SK-N-SH (cell line): ENCODE measurements at regions not wholly inside any gene's neighbourhood (a gene's known extent, or its start where the extent isn't known, plus 50 kb on each side); places are given as distances from the start of the nearest gene placed in this dataset.

Source experiments
- CHD2 ChIP-seq: fragments of 150-350 bp; IDR thresholded peaks from 2 replicates; pipeline ENCODE4 v1.6.1; 2018; ENCODE audit warnings: low read length; ENCODE audit not compliant: partially characterized antibody
- ELF1 ChIP-seq: IDR thresholded peaks from 2 replicates; pipeline ENCODE4 v1.4.0; 2012
- EP300 ChIP-seq, 2 experiments: IDR thresholded peaks; 2 replicates each; pipeline versions ENCODE4 v1.4.0 to v1.6.1; 2012; ENCODE audit warnings: borderline replicate concordance in 1 of 2, low read depth in 1 of 2, low read length in 1 of 2
- EZH2phosphoT487 ChIP-seq: fragments of 200-600 bp; sonication (generic); IDR thresholded peaks from 2 replicates; pipeline ENCODE4 v1.6.1; 2017; ENCODE audit warnings: low read depth, mixed run types, mild to moderate bottlenecking, antibody characterized with exemption, moderate library complexity, borderline replicate concordance
- GABPA ChIP-seq: IDR thresholded peaks from 2 replicates; pipeline ENCODE4 v1.4.0; 2012; ENCODE audit warnings: low read depth, mild to moderate bottlenecking
- MEF2A ChIP-seq: IDR thresholded peaks from 2 replicates; pipeline ENCODE4 v1.4.0; 2012; ENCODE audit warnings: low read depth, borderline replicate concordance
- MXI1 ChIP-seq: IDR thresholded peaks from 2 replicates; pipeline ENCODE4 v1.6.1; 2012; ENCODE audit warnings: mild to moderate bottlenecking, low read depth, low read length, improper control_type of control experiment
- POLR2AphosphoS5 ChIP-seq: IDR thresholded peaks from 2 replicates; pipeline ENCODE4 v1.6.1; 2012; ENCODE audit warnings: low read depth, low read length
- REST ChIP-seq: IDR thresholded peaks from 2 replicates; pipeline ENCODE4 v1.6.1; 2012; ENCODE audit warnings: mild to moderate bottlenecking, low read depth, low read length, moderate library complexity
- RXRA ChIP-seq: IDR thresholded peaks from 2 replicates; pipeline ENCODE4 v1.4.0; 2012; ENCODE audit warnings: low read depth, mild to moderate bottlenecking, borderline replicate concordance
- TF ChIP-seq, protein P1 (sequence below): fragments of 200-600 bp; sonication (generic); IDR thresholded peaks from 2 replicates; pipeline ENCODE4 v1.6.1; 2017; ENCODE audit warnings: antibody characterized with exemption, mild to moderate bottlenecking, moderate library complexity

DNA sequence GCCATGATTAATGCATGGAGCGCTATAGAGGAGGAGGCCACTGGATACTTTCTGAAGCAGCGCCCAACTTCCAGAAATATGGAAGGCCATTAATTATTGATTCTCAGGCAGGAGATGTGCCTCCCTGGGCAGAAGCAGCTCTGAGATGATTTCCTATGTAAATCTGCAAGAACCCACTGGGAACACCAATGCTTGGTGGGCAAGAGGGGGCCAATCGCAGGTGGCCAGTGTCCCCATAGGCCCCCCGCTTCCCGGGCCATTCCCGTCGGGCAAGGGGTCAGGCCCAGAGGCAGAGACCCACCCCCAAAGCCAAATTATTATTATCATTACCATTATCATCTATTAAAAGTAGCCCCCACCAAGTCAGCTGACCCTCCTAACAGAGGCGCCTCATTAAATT is 288.0 kb upstream of the TLE3 start:
- TF ChIP-seq, protein P1, sequence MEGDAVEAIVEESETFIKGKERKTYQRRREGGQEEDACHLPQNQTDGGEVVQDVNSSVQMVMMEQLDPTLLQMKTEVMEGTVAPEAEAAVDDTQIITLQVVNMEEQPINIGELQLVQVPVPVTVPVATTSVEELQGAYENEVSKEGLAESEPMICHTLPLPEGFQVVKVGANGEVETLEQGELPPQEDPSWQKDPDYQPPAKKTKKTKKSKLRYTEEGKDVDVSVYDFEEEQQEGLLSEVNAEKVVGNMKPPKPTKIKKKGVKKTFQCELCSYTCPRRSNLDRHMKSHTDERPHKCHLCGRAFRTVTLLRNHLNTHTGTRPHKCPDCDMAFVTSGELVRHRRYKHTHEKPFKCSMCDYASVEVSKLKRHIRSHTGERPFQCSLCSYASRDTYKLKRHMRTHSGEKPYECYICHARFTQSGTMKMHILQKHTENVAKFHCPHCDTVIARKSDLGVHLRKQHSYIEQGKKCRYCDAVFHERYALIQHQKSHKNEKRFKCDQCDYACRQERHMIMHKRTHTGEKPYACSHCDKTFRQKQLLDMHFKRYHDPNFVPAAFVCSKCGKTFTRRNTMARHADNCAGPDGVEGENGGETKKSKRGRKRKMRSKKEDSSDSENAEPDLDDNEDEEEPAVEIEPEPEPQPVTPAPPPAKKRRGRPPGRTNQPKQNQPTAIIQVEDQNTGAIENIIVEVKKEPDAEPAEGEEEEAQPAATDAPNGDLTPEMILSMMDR = no peak
- TF ChIP-seq RXRA (no peak), POLR2AphosphoS5 (no peak), REST (no peak), EZH2phosphoT487 (no peak), MXI1 (no peak), GABPA (no peak), MEF2A (no peak), EP300 (IDR thresholded peaks at IDR 0.05; ENCODE audit: borderline replicate concordance in 1 of 2, low read depth in 1 of 2, low read length in 1 of 2) (no peak), ELF1 (no peak), CHD2 (no peak)
